Fibroblast of mammary gland (primary cell): ENCODE measurements at regions not wholly inside any gene's neighbourhood (a gene's known extent, or its start where the extent isn't known, plus 50 kb on each side); places are given as distances from the start of the nearest gene placed in this dataset.
"Not testable (repeated sequence)": the region's sequence is repeated elsewhere in the genome, so short reads cannot be mapped to it uniquely, and the experiment has no call there.

Experiments used
- DNase-seq: peaks from one replicate; pipeline ENCODE4 v3.0.0-alpha.2; 2010; ENCODE audit warnings: low read depth
- H3K4me3 ChIP-seq: 2 replicates; pipeline ENCODE4 v1.5.1; 2011; ENCODE audit warnings: low read depth, mild to moderate bottlenecking, low read length, moderate library complexity; ENCODE audit not compliant: control insufficient read depth
- TF ChIP-seq, protein P1 (sequence below): conservative IDR thresholded peaks from 2 replicates; pipeline ENCODE4 v1.5.1; 2011; ENCODE audit warnings: low read depth, low read length, inconsistent platforms; ENCODE audit not compliant: control insufficient read depth, insufficient read depth

DNA sequence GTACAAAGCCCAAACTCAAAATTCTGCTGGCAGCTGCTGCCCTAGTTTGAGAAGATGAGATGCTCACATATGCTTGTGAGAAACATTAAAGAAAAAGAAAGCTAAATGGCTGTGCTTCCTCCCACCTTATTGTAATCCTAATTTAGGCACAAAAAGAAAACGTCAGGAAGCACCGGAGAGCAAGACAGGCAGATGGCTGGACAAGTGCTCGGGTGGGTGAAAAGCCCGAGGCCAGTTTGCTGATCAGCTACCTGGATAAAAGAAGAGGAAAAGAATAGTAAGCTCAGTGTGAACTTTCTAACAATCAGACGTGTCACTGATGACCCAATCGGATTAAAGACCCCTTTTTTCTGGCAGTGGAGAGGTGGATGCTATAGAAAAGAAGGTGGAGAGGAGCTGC is 368.0 kb upstream of the ATP10A start:
- no peak for DNase-seq
- H3K4me3 ChIP-seq = no peak overlapping the region
- TF ChIP-seq, protein P1, sequence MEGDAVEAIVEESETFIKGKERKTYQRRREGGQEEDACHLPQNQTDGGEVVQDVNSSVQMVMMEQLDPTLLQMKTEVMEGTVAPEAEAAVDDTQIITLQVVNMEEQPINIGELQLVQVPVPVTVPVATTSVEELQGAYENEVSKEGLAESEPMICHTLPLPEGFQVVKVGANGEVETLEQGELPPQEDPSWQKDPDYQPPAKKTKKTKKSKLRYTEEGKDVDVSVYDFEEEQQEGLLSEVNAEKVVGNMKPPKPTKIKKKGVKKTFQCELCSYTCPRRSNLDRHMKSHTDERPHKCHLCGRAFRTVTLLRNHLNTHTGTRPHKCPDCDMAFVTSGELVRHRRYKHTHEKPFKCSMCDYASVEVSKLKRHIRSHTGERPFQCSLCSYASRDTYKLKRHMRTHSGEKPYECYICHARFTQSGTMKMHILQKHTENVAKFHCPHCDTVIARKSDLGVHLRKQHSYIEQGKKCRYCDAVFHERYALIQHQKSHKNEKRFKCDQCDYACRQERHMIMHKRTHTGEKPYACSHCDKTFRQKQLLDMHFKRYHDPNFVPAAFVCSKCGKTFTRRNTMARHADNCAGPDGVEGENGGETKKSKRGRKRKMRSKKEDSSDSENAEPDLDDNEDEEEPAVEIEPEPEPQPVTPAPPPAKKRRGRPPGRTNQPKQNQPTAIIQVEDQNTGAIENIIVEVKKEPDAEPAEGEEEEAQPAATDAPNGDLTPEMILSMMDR = no peak

DNA sequence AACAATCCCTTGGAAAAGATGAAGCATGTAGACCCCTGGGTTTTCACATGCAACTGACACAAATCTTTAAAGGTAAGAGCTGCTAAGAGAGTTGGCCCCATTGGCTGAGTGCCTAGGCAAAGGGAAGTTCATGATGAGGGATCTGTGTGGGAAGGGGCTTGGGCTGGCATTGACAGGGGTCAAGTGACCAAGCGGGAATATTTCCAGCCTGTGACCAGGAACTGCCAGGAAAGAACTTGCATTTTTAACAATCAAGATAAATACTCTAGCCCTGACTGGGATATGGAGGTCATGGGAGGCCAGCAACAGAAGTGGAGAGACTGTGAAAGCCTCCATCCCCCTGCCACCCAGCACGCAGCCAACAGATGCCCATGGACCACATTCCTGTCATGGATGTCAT is 361.1 kb upstream of the ATP10A start:
- TF ChIP-seq, protein P1 = no peak
- no peak overlapping the region for H3K4me3 ChIP-seq
- no peak for DNase-seq

DNA sequence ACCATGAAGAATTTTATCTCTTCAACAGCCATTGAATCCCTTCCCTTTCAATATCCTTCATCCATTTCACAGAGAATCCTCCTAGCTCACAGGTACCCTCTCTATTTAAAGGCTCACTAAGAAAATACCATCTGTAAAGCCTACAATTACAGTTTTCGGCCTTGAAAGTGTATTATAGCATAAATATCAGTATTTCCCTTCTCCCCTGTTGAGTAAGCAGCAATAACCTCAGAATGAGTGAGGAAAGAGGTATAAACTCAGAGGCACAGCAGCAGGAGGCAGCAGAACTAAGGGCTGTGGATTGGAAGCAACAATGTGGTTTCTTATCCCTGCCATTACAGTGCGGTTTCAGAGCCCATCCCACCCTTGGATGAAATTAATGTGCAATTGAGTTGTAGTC is 360.6 kb upstream of the ATP10A start:
- H3K4me3 ChIP-seq = no peak overlapping the region
- no peak for DNase-seq
- TF ChIP-seq, protein P1 = no peak

DNA sequence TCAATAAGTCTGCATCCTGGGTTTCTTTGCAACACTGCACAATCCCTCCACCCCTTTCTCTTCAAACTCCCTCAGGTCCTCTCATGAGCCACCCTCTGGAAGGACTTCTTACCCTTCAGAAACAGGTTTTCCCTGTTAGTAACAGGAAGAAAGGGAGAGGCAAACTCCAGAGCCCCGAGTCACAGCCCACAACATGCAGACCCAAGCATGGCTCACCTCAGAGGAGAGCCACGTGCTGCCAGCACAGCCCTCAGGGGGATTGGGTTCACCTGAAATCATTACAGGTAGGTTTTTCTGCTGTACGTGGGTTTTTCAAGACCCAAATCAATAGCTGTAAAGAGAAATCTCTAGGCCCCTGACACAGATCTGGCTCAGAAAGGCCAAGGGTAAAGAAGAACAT is 359.7 kb upstream of the ATP10A start:
- TF ChIP-seq, protein P1 = no peak
- DNase-seq = no peak
- no peak overlapping the region for H3K4me3 ChIP-seq

DNA sequence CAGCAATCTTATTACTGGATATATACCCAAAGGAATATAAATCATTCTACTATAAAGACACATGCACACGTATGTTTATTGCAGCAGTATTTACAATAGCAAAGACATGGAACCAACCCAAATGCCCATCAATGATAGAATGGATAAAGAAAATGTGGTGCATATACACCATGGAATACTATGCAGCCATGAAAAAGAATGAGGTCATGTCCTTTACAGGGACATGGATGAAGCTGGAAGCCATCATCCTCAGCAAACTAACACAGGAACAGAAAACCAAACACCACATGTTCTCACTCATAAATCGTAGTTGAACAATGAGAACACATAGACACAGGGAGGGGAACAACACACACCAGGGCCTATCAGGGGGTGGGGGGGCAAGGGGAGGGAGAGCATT is 353.9 kb upstream of the ATP10A start:
- H3K4me3 ChIP-seq, DNase-seq: not testable (repeated sequence)

DNA sequence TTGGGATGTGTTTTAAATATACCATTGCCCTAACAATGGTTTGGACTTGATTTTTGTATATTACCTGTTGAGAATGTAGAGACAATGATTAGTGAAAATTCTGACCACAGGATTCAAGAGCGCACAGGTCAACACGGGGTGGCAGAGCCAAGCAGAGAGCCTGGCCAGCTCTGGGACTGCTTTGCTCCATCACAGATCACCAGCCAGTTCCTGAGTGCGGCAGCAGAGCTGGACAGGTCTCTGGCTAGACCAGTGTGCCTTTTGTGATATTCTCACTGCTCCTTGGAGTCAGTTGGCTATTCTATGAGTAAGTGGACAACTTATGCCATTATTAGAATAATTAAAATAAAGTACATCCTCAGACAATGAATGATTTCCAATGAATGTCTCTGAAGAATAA is 351.2 kb upstream of the ATP10A start:
- no peak for DNase-seq
- TF ChIP-seq, protein P1 = no peak
- H3K4me3 ChIP-seq = no peak overlapping the region

DNA sequence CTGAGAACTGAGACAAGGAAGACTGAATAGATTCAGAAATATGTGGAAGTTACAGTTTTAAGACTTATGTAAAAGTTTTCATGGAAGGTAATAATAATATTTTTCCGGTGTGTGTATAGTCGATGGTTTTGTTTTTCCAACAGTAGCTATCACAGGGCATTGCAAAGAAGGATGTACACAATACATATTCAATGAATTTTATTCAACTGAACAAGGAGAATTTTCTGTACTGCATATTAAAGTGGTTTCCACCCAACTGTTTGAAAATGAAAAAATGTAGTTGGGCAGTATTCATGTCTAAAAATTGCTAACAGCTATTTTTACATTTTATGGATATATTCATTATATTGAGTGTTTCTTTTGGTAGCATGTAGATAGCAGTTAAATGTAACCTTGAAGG is 350.3 kb upstream of the ATP10A start:
- no peak for DNase-seq
- H3K4me3 ChIP-seq = no peak overlapping the region
- TF ChIP-seq, protein P1 = no peak
